HUDEP-2 (cell line): ENCODE measurements at regions not wholly inside any gene's neighbourhood (a gene's known extent, or its start where the extent isn't known, plus 50 kb on each side); places are given as distances from the start of the nearest gene placed in this dataset.

Source experiments
- DNase-seq, 76 experiments: peaks; one replicate each; lab custom pipeline; 2025; ENCODE audit not compliant: unreplicated experiment in 76 of 76; lab: John Stamatoyannopoulos, UW

DNA sequence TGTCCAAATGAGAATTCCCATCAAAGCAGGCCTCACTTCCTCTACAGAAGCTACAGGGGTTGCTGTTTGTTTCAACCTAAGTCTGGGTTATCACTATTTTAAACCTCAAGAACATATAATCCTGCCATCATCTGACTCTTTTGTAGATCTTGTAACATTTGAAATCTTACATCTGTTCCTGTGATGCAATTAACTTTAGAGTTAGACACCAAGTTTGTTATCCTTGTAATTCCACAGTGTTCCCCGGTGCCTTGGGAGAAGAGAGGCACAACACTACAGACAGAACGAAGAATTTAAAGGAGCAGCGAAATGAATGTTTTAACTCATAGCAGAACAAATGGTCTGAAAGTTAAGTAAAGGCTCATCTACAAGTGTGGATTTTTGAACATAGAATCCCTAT, 116.1 kb downstream of the UCHL5 start:
- no peak for DNase-seq

DNA sequence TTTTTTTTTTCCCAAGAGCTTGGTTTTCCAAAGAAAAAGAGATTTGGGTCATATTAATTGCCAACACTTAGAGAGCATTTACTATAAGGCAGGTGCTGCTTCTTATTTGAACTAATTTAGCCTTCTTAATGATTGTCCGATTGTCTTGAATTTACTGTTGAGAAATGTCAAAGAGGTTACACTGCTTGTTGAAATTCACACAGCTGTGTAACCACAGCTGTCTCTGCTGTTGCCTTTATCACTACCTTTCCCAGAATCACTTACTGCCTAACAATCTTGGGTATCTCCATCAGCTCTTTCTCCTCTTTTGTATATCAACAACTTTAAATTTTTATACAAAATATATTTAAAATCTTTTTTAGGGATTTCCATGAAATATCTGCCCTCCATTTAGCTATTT, 115.6 kb downstream of the UCHL5 start:
- no peak for DNase-seq

DNA sequence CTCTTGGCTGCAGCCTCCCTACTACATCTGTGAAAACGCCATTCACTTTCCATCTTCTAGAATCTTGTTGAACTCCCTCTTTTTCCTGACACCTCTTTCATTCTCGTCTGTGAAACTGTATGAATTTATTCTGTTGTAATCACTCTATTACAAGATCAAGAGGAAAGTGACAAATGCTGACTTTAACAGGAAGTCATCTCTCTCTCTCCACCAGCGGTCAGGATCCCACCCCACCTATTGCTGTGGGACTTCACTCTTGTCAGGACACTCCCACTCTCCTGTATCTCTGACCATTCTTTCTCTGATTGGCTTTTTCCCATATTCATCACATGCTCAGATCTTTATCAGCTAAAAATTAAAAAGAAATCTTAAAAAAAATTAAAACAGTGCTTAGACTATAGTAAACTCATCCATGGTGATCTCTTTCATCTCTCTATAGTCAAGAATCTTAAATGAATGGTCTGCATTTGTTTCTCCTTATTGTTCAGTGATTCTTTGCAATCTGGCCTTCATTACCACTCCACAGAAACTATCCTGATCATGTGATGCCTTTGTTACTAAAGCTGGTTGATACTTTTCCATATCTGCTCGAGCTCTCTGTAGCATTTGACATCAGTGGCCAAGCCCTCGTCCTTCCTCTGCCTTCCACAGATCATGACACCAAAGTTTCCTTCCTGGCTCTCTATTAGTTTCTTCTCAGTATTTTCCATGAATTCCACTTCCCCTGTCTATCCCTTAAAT, 113.6 kb downstream of the UCHL5 start:
- no peak for DNase-seq

DNA sequence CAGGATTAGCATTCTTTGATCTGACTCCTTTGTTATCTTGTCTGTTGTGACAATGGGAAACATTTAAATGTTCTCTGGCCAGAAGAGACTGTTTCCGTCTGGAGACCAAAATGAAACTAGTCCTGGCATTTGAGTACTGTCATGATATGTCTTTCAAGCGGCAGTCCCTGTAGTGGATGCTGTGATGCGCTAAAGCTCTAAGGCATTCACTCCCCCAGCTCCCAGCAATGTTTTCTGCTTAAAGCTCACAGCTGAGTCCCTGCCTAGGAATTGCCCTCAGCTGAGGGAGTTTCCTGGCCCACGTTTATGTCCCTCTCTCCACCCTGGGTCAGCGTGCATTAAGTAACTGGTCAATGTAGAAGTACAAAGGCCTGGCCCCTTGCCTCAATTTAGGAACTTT, 109.4 kb downstream of the UCHL5 start:
- DNase-seq, result no peak

DNA sequence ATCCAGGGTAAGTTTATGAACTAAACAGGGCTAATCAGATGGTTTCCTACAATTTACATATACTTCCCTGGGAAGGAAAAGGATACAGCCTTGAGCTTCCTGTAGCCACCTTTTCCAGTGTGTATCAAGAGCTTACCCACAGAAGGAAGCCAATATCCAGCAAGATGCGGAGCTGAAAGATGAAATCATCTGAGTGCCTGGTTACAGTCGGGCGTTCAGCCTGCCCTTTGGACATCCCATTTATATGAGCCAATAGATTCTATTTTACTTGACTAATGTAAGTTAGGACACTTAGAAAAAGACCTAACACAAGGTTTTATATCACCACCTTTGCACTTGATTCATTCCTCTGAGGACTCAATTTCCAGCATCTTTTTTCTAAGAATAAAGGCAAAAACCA, 108.2 kb downstream of the UCHL5 start:
- DNase-seq, result no peak

DNA sequence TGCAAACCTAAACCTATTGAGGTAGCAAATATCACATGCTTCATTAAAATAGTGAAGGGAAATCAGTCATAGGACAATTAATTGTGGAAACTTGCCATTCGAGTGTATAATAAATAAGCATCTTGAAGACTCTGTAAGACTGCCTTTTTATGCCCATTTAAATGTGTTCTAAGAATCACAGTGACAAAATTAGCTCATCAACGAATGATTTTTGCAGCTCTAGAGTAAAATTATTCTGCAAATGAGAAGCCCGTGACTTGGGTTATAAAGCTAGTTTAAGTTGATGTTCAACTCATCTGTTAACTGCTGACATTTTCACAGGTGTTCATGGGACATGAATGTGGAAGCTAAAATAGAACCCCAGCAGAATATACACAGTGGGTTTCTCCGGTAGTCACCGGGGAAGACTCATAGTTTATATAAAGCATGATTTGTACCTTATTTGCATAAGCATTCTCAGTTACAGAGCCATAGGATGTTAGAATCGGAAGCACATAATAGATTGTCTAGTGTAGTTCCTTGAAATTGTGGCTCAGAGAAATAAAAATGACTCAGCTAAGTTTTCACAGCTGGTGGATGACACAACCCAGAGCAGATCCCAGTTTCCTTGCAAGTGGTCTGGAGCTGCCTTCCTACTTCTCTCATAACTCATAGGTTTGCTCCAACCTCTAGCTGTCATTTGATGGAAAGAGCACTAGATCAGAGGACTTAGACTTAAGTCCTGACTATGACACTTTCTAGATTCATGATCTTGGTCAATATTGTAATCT, 107.3 kb downstream of the UCHL5 start:
- no peak for DNase-seq

DNA sequence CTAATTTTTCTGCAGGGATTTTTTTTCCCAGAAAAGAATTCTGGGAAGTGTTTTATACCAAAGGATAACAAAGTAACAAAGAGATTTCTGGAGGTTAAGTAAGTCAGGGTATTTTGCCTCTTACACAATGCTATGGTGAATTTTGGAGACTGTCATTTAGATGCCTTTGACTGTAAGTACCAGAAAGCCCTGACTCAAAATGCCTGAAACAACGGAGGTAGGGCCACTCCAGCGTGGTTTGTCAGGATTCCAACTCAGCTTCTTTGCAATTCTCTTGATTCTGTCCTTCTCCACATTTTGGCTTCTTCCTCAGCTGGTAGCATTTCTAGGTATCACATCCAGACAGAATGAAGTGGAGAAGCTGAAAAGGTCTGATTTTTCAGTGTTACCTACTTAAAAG, 106.5 kb downstream of the UCHL5 start:
- no peak for DNase-seq

DNA sequence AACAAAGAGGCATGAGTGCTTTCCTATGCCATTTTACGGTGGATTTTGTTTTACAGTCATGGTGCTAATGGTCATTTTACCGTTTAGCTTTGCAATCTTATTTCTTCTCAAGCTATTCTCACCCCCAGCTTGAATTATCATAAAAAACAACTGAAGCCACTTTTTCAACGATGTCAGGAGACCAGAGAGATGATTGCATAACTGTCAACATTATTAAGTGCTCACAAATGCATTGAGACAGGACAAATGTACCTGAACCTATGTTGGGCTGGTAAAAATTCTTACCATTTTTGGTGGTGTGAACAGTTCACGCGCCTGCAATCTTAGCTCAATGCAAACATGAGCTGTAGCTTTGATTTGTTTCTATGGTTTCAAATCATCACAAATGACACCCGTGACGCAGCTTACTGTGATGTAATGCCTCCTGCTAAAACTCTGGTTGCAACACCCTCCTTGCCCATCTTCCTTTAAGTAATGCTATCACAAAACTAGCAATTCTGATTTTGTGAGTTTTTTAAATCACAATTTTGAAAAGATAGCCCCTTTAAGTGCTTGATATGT, 104.4 kb downstream of the UCHL5 start:
- DNase-seq, result no peak

DNA sequence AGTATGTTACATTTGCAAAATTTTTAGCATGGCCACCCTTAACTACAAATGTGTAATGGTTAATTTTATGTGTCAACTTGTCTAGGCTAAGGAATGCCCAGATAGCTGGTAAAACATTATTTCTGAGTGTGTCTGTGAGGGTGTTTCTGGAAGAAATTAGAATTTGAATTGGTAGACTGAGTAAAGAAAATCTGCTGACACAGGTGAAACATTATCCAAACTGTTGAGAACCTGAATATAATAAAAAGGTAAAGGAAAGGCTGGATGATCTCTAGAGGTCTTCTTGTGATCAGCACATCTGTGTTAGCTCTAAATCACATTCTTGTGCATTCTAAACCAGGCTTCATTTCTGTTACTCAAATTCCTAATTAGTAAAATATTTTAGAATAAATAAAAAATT, 100.8 kb downstream of the UCHL5 start:
- DNase-seq, result no peak

DNA sequence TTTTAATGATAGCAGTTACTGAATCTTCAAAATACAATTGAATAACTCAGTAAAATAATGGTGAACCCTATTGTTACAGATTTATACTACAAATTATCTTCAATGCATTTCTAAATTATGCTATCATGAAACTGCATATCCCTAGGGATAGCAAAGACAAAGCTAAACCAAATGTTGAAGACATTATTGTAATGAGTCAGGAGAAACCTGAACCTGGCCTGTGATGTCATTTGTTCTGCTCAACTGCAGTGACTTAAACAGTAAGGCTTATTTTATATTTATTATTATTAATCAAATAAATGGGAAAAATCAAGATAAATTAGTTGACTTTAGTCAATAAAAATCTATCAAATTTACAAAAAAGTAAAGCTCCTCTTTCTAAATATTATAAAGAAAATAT, 100.3 kb downstream of the UCHL5 start:
- DNase-seq, result no peak

DNA sequence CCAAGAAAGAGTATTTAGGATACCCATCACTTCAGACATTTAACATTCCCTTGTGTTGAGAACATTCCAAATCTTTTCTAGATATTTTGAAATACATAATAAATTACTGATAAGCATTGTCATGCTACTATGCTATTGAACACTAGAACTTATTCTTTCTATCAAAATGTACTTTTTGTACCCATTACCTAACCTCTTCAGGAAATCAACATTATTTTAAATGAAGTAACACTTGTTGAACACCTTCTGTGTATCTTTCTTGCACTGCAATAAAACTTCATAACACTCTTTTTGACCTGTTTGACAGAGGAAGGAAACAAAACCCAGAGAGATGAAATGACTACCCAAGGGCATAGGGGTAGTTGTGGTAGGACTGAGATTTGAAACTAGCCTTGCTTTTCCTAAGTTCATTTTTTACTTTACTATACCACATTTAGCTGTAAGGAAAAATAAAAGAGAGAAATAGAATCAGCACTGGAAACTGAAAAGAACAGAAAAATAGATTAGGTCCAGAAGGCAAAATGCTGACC, 99.4 kb downstream of the UCHL5 start:
- DNase-seq, result no peak
